ENCODE measurements at regions not wholly inside any gene's neighbourhood (a gene's known extent, or its start where the extent isn't known, plus 50 kb on each side); places are given as distances from the start of the nearest gene placed in this dataset.

DNA sequence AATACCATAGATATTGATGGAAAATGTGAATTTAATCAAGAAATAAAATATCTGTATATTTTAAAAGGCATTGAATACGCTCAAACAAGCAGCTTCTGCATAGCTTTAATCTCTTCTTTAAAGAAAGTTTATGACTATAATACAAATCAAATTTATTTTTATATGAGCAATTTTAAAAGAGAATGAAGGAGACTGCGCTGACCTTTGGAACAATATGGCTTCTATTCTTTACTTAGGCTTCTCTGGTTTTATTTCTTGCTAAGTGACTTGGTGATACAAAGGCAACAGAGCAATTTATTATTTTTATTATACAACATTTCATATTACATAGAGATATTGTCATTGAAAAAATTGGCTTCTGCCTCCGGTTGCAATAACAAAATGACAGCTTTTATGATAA lies 776.7 kb downstream of the TBC1D32 start:
- ATAC-seq: no peak
- peaks cover 9% of the 10 kb centered on the region for H3K4me1 Mint-ChIP-seq
- TF ChIP-seq NFE2L1 (CRISPR knock-in tag; IDR thresholded peaks at IDR 0.05) (no peak), MYBL2 (CRISPR knock-in tag; IDR thresholded peaks at IDR 0.05) (no peak), RORB (CRISPR knock-in tag; IDR thresholded peaks at IDR 0.05) (no peak), NFATC4 (CRISPR knock-in tag; IDR thresholded peaks at IDR 0.05) (no peak), GABPB1 (CRISPR knock-in tag; IDR thresholded peaks at IDR 0.05) (no peak), CBFB (CRISPR knock-in tag; IDR thresholded peaks at IDR 0.05; ENCODE audit: low read depth) (no peak)
- TF ChIP-seq, protein P1, sequence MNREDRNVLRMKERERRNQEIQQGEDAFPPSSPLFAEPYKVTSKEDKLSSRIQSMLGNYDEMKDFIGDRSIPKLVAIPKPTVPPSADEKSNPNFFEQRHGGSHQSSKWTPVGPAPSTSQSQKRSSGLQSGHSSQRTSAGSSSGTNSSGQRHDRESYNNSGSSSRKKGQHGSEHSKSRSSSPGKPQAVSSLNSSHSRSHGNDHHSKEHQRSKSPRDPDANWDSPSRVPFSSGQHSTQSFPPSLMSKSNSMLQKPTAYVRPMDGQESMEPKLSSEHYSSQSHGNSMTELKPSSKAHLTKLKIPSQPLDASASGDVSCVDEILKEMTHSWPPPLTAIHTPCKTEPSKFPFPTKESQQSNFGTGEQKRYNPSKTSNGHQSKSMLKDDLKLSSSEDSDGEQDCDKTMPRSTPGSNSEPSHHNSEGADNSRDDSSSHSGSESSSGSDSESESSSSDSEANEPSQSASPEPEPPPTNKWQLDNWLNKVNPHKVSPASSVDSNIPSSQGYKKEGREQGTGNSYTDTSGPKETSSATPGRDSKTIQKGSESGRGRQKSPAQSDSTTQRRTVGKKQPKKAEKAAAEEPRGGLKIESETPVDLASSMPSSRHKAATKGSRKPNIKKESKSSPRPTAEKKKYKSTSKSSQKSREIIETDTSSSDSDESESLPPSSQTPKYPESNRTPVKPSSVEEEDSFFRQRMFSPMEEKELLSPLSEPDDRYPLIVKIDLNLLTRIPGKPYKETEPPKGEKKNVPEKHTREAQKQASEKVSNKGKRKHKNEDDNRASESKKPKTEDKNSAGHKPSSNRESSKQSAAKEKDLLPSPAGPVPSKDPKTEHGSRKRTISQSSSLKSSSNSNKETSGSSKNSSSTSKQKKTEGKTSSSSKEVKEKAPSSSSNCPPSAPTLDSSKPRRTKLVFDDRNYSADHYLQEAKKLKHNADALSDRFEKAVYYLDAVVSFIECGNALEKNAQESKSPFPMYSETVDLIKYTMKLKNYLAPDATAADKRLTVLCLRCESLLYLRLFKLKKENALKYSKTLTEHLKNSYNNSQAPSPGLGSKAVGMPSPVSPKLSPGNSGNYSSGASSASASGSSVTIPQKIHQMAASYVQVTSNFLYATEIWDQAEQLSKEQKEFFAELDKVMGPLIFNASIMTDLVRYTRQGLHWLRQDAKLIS (CRISPR knock-in tag; IDR thresholded peaks at IDR 0.05; ENCODE audit: borderline replicate concordance): no peak
- TF ChIP-seq, protein P2, sequence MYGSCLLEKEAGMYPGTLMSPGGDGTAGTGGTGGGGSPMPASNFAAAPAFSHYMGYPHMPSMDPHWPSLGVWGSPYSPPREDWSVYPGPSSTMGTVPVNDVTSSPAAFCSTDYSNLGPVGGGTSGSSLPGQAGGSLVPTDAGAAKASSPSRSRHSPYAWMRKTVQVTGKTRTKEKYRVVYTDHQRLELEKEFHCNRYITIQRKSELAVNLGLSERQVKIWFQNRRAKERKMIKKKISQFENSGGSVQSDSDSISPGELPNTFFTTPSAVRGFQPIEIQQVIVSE (CRISPR knock-in tag; IDR thresholded peaks at IDR 0.05; ENCODE audit: borderline replicate concordance): no peak
- CTCF ChIA-PET: no interaction called here
- no peak overlapping the region for H3K27ac Mint-ChIP-seq
- no peaks in the 10 kb centered on the region for H3K9me3 Mint-ChIP-seq
- H3K27me3 Mint-ChIP-seq (ENCODE audit: low read depth): no peaks in the 10 kb centered on the region
- no peak for DNase-seq (ENCODE audit: low spot score)
- H3K4me3 Mint-ChIP-seq: no peak overlapping the region
- POLR2A ChIA-PET: no interaction called here
- H3K36me3 Mint-ChIP-seq: no peaks in the 10 kb centered on the region

DNA sequence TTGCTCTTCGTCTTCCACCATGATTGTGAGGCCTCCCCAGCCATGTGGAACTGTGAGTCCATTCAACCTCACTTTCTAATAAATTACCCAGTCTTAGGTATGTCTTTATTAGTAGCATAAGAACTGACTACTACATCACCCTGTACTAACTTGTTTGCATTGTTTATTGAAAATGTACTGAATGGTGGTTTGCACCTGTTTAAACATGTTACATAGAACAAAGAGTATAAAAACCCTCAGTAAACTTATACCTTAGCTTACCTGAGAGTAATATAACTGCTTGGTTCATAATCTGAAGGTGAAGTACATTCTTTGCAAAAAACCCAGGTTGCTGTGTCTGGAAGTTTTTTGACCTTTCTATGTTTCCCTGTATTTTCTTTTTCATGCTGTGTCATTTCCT lies 777.8 kb downstream of the TBC1D32 start:
- POLR2A ChIA-PET: no interaction called here
- Mint-ChIP-seq H3K4me1 (peaks cover 9% of the 10 kb centered on the region), H3K27me3 (ENCODE audit: low read depth) (no peaks in the 10 kb centered on the region), H3K36me3 (no peaks in the 10 kb centered on the region), H3K9me3 (no peaks in the 10 kb centered on the region), H3K27ac (no peak overlapping the region), H3K4me3 (no peak overlapping the region)
- no peak for ATAC-seq
- TF ChIP-seq, protein P3, sequence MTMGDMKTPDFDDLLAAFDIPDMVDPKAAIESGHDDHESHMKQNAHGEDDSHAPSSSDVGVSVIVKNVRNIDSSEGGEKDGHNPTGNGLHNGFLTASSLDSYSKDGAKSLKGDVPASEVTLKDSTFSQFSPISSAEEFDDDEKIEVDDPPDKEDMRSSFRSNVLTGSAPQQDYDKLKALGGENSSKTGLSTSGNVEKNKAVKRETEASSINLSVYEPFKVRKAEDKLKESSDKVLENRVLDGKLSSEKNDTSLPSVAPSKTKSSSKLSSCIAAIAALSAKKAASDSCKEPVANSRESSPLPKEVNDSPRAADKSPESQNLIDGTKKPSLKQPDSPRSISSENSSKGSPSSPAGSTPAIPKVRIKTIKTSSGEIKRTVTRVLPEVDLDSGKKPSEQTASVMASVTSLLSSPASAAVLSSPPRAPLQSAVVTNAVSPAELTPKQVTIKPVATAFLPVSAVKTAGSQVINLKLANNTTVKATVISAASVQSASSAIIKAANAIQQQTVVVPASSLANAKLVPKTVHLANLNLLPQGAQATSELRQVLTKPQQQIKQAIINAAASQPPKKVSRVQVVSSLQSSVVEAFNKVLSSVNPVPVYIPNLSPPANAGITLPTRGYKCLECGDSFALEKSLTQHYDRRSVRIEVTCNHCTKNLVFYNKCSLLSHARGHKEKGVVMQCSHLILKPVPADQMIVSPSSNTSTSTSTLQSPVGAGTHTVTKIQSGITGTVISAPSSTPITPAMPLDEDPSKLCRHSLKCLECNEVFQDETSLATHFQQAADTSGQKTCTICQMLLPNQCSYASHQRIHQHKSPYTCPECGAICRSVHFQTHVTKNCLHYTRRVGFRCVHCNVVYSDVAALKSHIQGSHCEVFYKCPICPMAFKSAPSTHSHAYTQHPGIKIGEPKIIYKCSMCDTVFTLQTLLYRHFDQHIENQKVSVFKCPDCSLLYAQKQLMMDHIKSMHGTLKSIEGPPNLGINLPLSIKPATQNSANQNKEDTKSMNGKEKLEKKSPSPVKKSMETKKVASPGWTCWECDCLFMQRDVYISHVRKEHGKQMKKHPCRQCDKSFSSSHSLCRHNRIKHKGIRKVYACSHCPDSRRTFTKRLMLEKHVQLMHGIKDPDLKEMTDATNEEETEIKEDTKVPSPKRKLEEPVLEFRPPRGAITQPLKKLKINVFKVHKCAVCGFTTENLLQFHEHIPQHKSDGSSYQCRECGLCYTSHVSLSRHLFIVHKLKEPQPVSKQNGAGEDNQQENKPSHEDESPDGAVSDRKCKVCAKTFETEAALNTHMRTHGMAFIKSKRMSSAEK (CRISPR knock-in tag; IDR thresholded peaks at IDR 0.05; ENCODE audit: borderline replicate concordance): no peak
- TF ChIP-seq, protein P4, sequence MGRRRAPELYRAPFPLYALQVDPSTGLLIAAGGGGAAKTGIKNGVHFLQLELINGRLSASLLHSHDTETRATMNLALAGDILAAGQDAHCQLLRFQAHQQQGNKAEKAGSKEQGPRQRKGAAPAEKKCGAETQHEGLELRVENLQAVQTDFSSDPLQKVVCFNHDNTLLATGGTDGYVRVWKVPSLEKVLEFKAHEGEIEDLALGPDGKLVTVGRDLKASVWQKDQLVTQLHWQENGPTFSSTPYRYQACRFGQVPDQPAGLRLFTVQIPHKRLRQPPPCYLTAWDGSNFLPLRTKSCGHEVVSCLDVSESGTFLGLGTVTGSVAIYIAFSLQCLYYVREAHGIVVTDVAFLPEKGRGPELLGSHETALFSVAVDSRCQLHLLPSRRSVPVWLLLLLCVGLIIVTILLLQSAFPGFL (CRISPR knock-in tag; IDR thresholded peaks at IDR 0.05; ENCODE audit: borderline replicate concordance): no peak
- TF ChIP-seq, protein P5, sequence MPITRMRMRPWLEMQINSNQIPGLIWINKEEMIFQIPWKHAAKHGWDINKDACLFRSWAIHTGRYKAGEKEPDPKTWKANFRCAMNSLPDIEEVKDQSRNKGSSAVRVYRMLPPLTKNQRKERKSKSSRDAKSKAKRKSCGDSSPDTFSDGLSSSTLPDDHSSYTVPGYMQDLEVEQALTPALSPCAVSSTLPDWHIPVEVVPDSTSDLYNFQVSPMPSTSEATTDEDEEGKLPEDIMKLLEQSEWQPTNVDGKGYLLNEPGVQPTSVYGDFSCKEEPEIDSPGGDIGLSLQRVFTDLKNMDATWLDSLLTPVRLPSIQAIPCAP (CRISPR knock-in tag; IDR thresholded peaks at IDR 0.05): no peak
- TF ChIP-seq, protein P6, sequence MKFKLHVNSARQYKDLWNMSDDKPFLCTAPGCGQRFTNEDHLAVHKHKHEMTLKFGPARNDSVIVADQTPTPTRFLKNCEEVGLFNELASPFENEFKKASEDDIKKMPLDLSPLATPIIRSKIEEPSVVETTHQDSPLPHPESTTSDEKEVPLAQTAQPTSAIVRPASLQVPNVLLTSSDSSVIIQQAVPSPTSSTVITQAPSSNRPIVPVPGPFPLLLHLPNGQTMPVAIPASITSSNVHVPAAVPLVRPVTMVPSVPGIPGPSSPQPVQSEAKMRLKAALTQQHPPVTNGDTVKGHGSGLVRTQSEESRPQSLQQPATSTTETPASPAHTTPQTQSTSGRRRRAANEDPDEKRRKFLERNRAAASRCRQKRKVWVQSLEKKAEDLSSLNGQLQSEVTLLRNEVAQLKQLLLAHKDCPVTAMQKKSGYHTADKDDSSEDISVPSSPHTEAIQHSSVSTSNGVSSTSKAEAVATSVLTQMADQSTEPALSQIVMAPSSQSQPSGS (CRISPR knock-in tag; IDR thresholded peaks at IDR 0.05; ENCODE audit: borderline replicate concordance, low read depth): no peak
- TF ChIP-seq, protein P7, sequence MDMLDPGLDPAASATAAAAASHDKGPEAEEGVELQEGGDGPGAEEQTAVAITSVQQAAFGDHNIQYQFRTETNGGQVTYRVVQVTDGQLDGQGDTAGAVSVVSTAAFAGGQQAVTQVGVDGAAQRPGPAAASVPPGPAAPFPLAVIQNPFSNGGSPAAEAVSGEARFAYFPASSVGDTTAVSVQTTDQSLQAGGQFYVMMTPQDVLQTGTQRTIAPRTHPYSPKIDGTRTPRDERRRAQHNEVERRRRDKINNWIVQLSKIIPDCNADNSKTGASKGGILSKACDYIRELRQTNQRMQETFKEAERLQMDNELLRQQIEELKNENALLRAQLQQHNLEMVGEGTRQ (CRISPR knock-in tag; IDR thresholded peaks at IDR 0.05): no peak
- no peak for TF ChIP-seq SMAD3 (CRISPR knock-in tag; IDR thresholded peaks at IDR 0.05; ENCODE audit: borderline replicate concordance)
- TF ChIP-seq IRF2 (CRISPR knock-in tag; IDR thresholded peaks at IDR 0.05; ENCODE audit: borderline replicate concordance, low read depth): no peak
- no peak for DNase-seq (ENCODE audit: low spot score)
- CTCF ChIA-PET: no interaction called here
